Esophagus squamous epithelium (tissue), 5 donors: ENCODE measurements at regions not wholly inside any gene's neighbourhood (a gene's known extent, or its start where the extent isn't known, plus 50 kb on each side); places are given as distances from the start of the nearest gene placed in this dataset.

Experiments
- DNase-seq: peaks from one replicate; lab custom pipeline; 2025; lab: John Stamatoyannopoulos, UW
- H3K27ac ChIP-seq, 4 donors: fragments of 200-600 bp; sonication (generic); one replicate each; pipeline ENCODE4 v1.5.1; 2016 to 2019; ENCODE audit warnings: mild to moderate bottlenecking in 1 of 4
- H3K27me3 ChIP-seq, 4 donors: fragments of 200-600 bp; sonication (generic); 1 replicate in 3 of 4; 2 replicates in 1 of 4; pipeline versions ENCODE4 v1.5.1 to v1.6.0; 2017 to 2021; ENCODE audit warnings: antibody characterized with exemption in 1 of 4
- H3K36me3 ChIP-seq, 3 donors: fragments of 200-600 bp; sonication (generic); one replicate each; pipeline ENCODE4 v1.5.1; 2016 to 2019
- H3K4me1 ChIP-seq, 3 donors: fragments of 200-600 bp; sonication (generic); one replicate each; pipeline ENCODE4 v1.5.1; 2017 to 2019
- H3K4me3 ChIP-seq, 4 donors: fragments of 200-600 bp; sonication (generic); 1 replicate in 3 of 4; 2 replicates in 1 of 4; pipeline ENCODE4 v1.5.1; 2016 to 2019; ENCODE audit warnings: mild to moderate bottlenecking in 2 of 4, moderate library complexity in 1 of 4
- H3K9me3 ChIP-seq, 3 donors: fragments of 200-600 bp; sonication (generic); one replicate each; pipeline ENCODE4 v1.5.1; 2016 to 2019
- POLR2A ChIP-seq, 4 donors: fragments of 450-650 bp; IDR thresholded peaks; one replicate each; pipeline ENCODE4 v1.6.1; 2017; ENCODE audit warnings: antibody characterized with exemption in 4 of 4, mild to moderate bottlenecking in 4 of 4, moderate library complexity in 3 of 4
- WGBS, 2 donors: methylation state at CpG; one replicate each; pipeline ENCODE4 v1.1.5; 2018; 5-methylcytosine and 5-hydroxymethylcytosine counted together
- intact Hi-C: fragments of 100-400 bp; cut with DNase I; formaldehyde crosslinking; loops from one replicate; pipeline ENCODE4 v1.15.0; 2022
- TF ChIP-seq, protein P1 (sequence below), 6 experiments: fragments of 450-650 bp in 4 of 6; fragments of 200-600 bp in 2 of 6; sonication (generic) in 2 of 6; IDR thresholded peaks; one replicate each; pipeline ENCODE4 v1.5.1; 2016 to 2019; ENCODE audit warnings: antibody characterized with exemption in 6 of 6, mild to moderate bottlenecking in 4 of 6, moderate library complexity in 4 of 6
- donor health status: DM: yes; HTN: yes; CAD: no.

GRCh38 chr16:66294507-66294906 lies 72.0 kb upstream of the CDH5 start:
- Histone ChIP-seq H3K4me1 (no peaks in the 10 kb centered on the region), H3K36me3 (no peaks in the 10 kb centered on the region), H3K9me3 (no peaks in the 10 kb centered on the region), H3K4me3 (no peak overlapping the region), H3K27me3 (peaks cover 0 to 24% (median 2%) of the 10 kb centered on the region in 4 donors), H3K27ac (no peak overlapping the region)
- intact Hi-C loops = no loop called here
- WGBS, 2 donors = 86 to 90% methylated on average over 2 to 4 of the region's 4 CpGs
- no peak for DNase-seq
- TF ChIP-seq, protein P1, sequence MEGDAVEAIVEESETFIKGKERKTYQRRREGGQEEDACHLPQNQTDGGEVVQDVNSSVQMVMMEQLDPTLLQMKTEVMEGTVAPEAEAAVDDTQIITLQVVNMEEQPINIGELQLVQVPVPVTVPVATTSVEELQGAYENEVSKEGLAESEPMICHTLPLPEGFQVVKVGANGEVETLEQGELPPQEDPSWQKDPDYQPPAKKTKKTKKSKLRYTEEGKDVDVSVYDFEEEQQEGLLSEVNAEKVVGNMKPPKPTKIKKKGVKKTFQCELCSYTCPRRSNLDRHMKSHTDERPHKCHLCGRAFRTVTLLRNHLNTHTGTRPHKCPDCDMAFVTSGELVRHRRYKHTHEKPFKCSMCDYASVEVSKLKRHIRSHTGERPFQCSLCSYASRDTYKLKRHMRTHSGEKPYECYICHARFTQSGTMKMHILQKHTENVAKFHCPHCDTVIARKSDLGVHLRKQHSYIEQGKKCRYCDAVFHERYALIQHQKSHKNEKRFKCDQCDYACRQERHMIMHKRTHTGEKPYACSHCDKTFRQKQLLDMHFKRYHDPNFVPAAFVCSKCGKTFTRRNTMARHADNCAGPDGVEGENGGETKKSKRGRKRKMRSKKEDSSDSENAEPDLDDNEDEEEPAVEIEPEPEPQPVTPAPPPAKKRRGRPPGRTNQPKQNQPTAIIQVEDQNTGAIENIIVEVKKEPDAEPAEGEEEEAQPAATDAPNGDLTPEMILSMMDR (IDR thresholded peaks at IDR 0.05) = no peak
- no peak for TF ChIP-seq POLR2A (IDR thresholded peaks at IDR 0.05)

DNA sequence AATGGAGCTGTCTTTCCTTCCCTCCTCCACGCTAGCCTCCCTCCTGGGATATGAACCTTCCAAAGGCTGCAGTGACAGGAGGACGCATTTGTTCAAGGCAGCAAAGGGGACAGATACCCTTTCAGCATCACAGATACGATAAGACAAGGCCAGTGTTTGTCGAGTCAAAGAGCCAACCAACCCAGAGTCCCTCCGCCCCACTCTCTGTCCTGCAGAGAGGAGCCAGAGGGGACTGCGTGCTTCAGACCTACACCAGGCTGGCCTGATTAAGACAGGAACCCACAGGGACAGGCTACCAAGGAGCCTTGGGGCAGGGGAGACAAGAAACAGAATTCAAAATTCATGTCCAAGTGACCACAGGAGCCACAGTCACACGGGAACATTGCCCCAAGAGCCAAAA lies 72.6 kb upstream of the CDH5 start:
- Histone ChIP-seq H3K4me1 (no peaks in the 10 kb centered on the region), H3K9me3 (no peaks in the 10 kb centered on the region), H3K4me3 (no peak overlapping the region), H3K27ac (no peak overlapping the region), H3K36me3 (no peaks in the 10 kb centered on the region), H3K27me3 (peaks cover 0 to 24% (median 2%) of the 10 kb centered on the region in 4 donors)
- DNase-seq = no peak
- no peak for TF ChIP-seq POLR2A (IDR thresholded peaks at IDR 0.05)
- TF ChIP-seq, protein P1 (IDR thresholded peaks at IDR 0.05) = no peak
- WGBS, 2 donors = 58 to 69% methylated on average over 4 to 7 of the region's 7 CpGs
- intact Hi-C loops = no loop called here

GRCh38 chr16:66293207-66293735 lies 73.2 kb upstream of the CDH5 start:
- H3K4me1 ChIP-seq = no peaks in the 10 kb centered on the region
- H3K27ac ChIP-seq = no peak overlapping the region
- H3K9me3 ChIP-seq = no peaks in the 10 kb centered on the region
- 61 to 64% methylated on average over 3 to 5 of the region's 5 CpGs for WGBS, 2 donors
- TF ChIP-seq POLR2A (IDR thresholded peaks at IDR 0.05) = no peak
- TF ChIP-seq, protein P1 (IDR thresholded peaks at IDR 0.05) = no peak
- H3K36me3 ChIP-seq = no peaks in the 10 kb centered on the region
- no peak for DNase-seq
- intact Hi-C loops = no loop called here
- no peak overlapping the region for H3K4me3 ChIP-seq
- peaks cover 0 to 24% (median 2%) of the 10 kb centered on the region in 4 donors for H3K27me3 ChIP-seq

DNA sequence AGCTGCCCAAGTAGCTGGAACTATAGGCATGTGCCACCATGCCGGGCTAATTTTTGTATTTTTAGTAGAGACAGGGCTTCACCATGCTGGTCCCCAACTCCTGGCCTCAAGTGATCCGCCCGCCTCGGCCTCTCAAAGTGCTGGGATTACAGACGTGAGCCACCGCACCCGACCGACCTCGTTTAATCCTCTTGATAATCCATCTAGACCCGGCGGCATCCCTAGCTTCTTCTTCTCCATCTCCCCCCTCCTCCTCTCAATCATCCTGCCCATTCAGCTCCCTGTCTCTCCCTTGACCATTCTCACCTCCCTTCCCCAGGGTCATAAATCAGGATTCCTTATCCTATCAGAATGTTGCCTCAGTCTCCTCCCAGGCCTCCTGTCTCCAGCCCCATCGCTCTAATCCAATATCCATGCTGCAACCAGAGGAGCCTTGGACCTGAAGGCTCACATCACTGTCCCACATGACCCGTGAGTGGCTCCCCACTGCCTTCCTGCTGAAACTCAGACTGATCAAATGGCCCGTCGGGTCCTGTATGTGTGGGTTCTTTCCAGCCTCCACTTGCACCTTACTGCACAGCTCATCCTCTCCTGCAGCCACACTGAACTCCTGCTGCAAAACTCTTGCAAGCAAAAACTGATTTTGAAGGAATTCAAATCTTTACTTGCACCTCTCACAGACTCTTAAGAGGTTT lies 74.1 kb upstream of the CDH5 start:
- intact Hi-C loops = no loop called here
- Histone ChIP-seq H3K36me3 (no peaks in the 10 kb centered on the region), H3K4me1 (no peaks in the 10 kb centered on the region), H3K27me3 (peaks cover 0 to 24% (median 2%) of the 10 kb centered on the region in 4 donors), H3K4me3 (no peak overlapping the region), H3K9me3 (no peaks in the 10 kb centered on the region), H3K27ac (no peak overlapping the region)
- no peak for TF ChIP-seq POLR2A (IDR thresholded peaks at IDR 0.05)
- TF ChIP-seq, protein P1 (IDR thresholded peaks at IDR 0.05) = no peak
- no peak for DNase-seq
- 82 to 89% methylated on average over 15 of the region's 15 CpGs for WGBS, 2 donors

- intact Hi-C loops = no loop called here
- DNase-seq = no peak
- TF ChIP-seq, protein P1 (IDR thresholded peaks at IDR 0.05) = no peak
- TF ChIP-seq POLR2A (IDR thresholded peaks at IDR 0.05) = no peak
Observed at GRCh38 chr16:66291833-66292232, 74.7 kb upstream of the CDH5 start.

More at GRCh38 chr16:66291833-66292232, 74.7 kb upstream of the CDH5 start:
- Histone ChIP-seq H3K4me1 (no peaks in the 10 kb centered on the region), H3K27me3 (peaks cover 0 to 24% (median 2%) of the 10 kb centered on the region in 4 donors), H3K9me3 (no peaks in the 10 kb centered on the region), H3K36me3 (no peaks in the 10 kb centered on the region), H3K27ac (no peak overlapping the region), H3K4me3 (no peak overlapping the region)
- WGBS, 2 donors = 69% methylated on average over 6 of the region's 6 CpGs
